ENCODE measurements at regions not wholly inside any gene's neighbourhood (a gene's known extent, or its start where the extent isn't known, plus 50 kb on each side); places are given as distances from the start of the nearest gene placed in this dataset.

DNA sequence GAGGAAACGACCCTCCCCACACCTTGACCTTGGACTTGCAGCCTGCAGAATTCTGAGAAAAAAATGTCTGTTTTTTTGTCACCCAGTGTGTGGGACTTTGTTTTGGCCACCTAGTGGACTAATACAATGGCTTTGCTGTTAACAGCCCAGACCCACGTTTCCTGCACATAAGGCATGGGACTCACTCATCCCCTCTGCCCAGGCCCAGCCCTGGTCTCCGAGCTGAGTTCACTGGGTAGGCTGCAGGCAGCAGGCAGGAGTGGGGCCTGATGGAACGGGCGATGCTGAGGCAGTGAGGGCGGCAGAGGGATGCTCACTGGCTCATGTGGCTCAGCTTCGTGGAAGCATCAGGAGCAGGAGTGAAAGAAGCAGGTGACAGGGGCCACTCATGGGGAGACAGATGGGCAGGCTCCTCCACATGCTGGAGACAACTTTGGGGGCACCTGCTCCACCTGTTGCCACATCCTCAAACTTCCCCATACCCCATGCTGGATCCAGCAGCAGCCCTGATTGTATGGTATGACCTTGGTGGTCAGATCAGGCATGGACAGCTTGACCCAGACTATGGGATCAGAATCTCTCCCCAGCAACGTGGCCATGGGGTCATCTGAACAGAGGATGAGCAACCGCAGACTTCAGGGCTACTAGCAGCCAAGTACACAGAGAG, 65.8 kb upstream of the ANTXRL start:
- H3K4me1 ChIP-seq (ENCODE audit: control insufficient read depth, low read depth, low read length), result no peaks in the 10 kb centered on the region
- DNase-seq, result peak; percentile 44

DNA sequence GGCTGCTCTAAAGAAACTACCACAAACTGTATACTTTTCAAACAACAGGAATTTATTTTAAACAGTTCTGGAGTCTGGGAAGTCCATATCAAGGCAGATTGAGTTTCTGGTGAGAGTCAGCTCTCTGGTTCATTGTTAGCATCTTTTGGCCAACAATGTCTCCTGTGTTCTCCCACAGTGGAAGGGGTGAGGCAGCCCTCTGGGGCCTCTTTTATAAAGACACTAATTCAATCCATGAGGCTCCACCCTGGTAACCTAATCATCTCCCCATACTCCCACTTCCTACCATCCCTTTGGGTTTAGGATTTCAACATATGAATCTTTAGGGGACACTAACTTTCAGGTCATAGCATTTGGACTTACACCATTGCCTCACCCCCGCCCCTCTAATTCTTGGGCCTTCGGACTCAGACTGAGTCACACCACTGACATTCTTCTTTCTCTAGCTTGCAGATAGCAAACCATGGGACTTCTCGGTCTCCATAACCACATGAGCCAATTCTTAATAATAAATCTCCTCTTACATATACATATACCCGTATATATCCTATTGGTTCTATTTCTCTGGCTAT, 64.3 kb upstream of the ANTXRL start:
- no peak overlapping the region for H3K27ac ChIP-seq (ENCODE audit: low read depth, low read length)
- no peaks in the 10 kb centered on the region for H3K27me3 ChIP-seq (ENCODE audit: insufficient read depth, low read length, poor library complexity)
- no peaks in the 10 kb centered on the region for H3K4me1 ChIP-seq (ENCODE audit: control insufficient read depth, low read depth, low read length)
- H2AK5ac ChIP-seq (ENCODE audit: low read length), result no peak overlapping the region
- H3K36me3 ChIP-seq (ENCODE audit: control insufficient read depth, insufficient read depth, low read length), result no peaks in the 10 kb centered on the region
- no peak overlapping the region for H3K4me3 ChIP-seq (ENCODE audit: low read length)
- H3K23ac ChIP-seq (ENCODE audit: low read length), result no peak overlapping the region
- H3K56ac ChIP-seq (ENCODE audit: low read length), result no peak overlapping the region
- WGBS (ENCODE audit: extremely low coverage, insufficient coverage, low lambda C conversion rate), result no CpG with 5 or more reads among the region's 4 CpGs
- H3K4ac ChIP-seq (ENCODE audit: low read depth, low read length), result no peak overlapping the region
- no peak overlapping the region for H3K9ac ChIP-seq (ENCODE audit: low read length)
- H4K5ac ChIP-seq (ENCODE audit: low read length), result no peak overlapping the region
- no peak overlapping the region for H3K18ac ChIP-seq (ENCODE audit: low read length)
- H2BK5ac ChIP-seq (ENCODE audit: low read length), result no peak overlapping the region
- no peaks in the 10 kb centered on the region for H3K79me1 ChIP-seq (ENCODE audit: low read length)
- no peak for DNase-seq
- H2BK120ac ChIP-seq (ENCODE audit: low read depth, low read length), result no peak overlapping the region
- H3K79me2 ChIP-seq (ENCODE audit: control insufficient read depth, insufficient read depth, low read length), result no peaks in the 10 kb centered on the region
- no peak overlapping the region for H2BK15ac ChIP-seq (replicated peaks; ENCODE audit: low read depth)
- H3K4me2 ChIP-seq (ENCODE audit: low read length), result no peak overlapping the region
- no peak overlapping the region for H4K8ac ChIP-seq (ENCODE audit: low read depth, low read length)

More for the DNA sequence above, 65.8 kb upstream of the ANTXRL start:
- no CpG with 5 or more reads among the region's 9 CpGs for WGBS (ENCODE audit: extremely low coverage, insufficient coverage, low lambda C conversion rate)
- no peak overlapping the region for H2AK5ac ChIP-seq (ENCODE audit: low read length)
- no peak overlapping the region for H3K27ac ChIP-seq (ENCODE audit: low read depth, low read length)
- H4K5ac ChIP-seq (ENCODE audit: low read length), result no peak overlapping the region
- no peak overlapping the region for H2BK5ac ChIP-seq (ENCODE audit: low read length)
- H3K23ac ChIP-seq (ENCODE audit: low read length), result no peak overlapping the region
- H3K27me3 ChIP-seq (ENCODE audit: insufficient read depth, low read length, poor library complexity), result no peaks in the 10 kb centered on the region
- no peak overlapping the region for H3K4ac ChIP-seq (ENCODE audit: low read depth, low read length)
- H4K8ac ChIP-seq (ENCODE audit: low read depth, low read length), result no peak overlapping the region
- H3K4me2 ChIP-seq (ENCODE audit: low read length), result no peak overlapping the region
- H3K79me2 ChIP-seq (ENCODE audit: control insufficient read depth, insufficient read depth, low read length), result no peaks in the 10 kb centered on the region
- no peak overlapping the region for H2BK15ac ChIP-seq (replicated peaks; ENCODE audit: low read depth)
- no peak overlapping the region for H3K18ac ChIP-seq (ENCODE audit: low read length)
- no peak overlapping the region for H3K9ac ChIP-seq (ENCODE audit: low read length)
- H3K79me1 ChIP-seq (ENCODE audit: low read length), result no peaks in the 10 kb centered on the region
- H3K36me3 ChIP-seq (ENCODE audit: control insufficient read depth, insufficient read depth, low read length), result no peaks in the 10 kb centered on the region
- no peak overlapping the region for H2BK120ac ChIP-seq (ENCODE audit: low read depth, low read length)
- no peak overlapping the region for H3K4me3 ChIP-seq (ENCODE audit: low read length)
- H3K56ac ChIP-seq (ENCODE audit: low read length), result no peak overlapping the region

DNA sequence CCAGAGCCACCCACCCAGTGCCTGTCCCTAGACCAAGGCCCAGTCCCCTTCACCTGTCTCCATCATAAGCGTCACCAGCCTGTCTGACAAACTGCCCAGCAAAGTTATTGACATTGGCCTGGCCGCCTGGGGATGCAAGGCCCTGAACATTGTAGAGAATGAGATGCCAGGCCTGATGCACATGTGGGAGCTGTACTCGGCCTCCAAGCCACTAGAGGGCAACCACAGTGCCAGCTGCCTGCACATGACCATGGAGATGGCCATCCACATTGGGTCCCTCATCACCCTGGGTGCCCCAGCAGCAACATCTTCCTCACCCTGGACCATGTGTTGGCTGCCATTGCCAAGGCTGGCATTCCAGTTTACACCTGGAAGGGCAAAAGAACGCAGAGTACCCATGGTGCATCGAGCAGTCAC, 63.7 kb upstream of the ANTXRL start:
- no peaks in the 10 kb centered on the region for H3K79me2 ChIP-seq (ENCODE audit: control insufficient read depth, insufficient read depth, low read length)
- no peak overlapping the region for H3K23ac ChIP-seq (ENCODE audit: low read length)
- DNase-seq, result no peak
- no peak overlapping the region for H3K18ac ChIP-seq (ENCODE audit: low read length)
- no peak overlapping the region for H2BK15ac ChIP-seq (replicated peaks; ENCODE audit: low read depth)
- no peak overlapping the region for H3K4ac ChIP-seq (ENCODE audit: low read depth, low read length)
- H4K8ac ChIP-seq (ENCODE audit: low read depth, low read length), result no peak overlapping the region
- no peaks in the 10 kb centered on the region for H3K36me3 ChIP-seq (ENCODE audit: control insufficient read depth, insufficient read depth, low read length)
- H3K4me2 ChIP-seq (ENCODE audit: low read length), result no peak overlapping the region
- no peak overlapping the region for H2BK5ac ChIP-seq (ENCODE audit: low read length)
- no peaks in the 10 kb centered on the region for H3K4me1 ChIP-seq (ENCODE audit: control insufficient read depth, low read depth, low read length)
- H3K9ac ChIP-seq (ENCODE audit: low read length), result no peak overlapping the region
- H3K27me3 ChIP-seq (ENCODE audit: insufficient read depth, low read length, poor library complexity), result no peaks in the 10 kb centered on the region
- H3K27ac ChIP-seq (ENCODE audit: low read depth, low read length), result no peak overlapping the region
- no peak overlapping the region for H3K56ac ChIP-seq (ENCODE audit: low read length)
- no CpG with 5 or more reads among the region's 5 CpGs for WGBS (ENCODE audit: extremely low coverage, insufficient coverage, low lambda C conversion rate)
- no peak overlapping the region for H2AK5ac ChIP-seq (ENCODE audit: low read length)
- H2BK120ac ChIP-seq (ENCODE audit: low read depth, low read length), result no peak overlapping the region
- H3K4me3 ChIP-seq (ENCODE audit: low read length), result no peak overlapping the region
- no peaks in the 10 kb centered on the region for H3K79me1 ChIP-seq (ENCODE audit: low read length)
- peak overlapping the region; percentile 27 for H4K5ac ChIP-seq (ENCODE audit: low read length)

DNA sequence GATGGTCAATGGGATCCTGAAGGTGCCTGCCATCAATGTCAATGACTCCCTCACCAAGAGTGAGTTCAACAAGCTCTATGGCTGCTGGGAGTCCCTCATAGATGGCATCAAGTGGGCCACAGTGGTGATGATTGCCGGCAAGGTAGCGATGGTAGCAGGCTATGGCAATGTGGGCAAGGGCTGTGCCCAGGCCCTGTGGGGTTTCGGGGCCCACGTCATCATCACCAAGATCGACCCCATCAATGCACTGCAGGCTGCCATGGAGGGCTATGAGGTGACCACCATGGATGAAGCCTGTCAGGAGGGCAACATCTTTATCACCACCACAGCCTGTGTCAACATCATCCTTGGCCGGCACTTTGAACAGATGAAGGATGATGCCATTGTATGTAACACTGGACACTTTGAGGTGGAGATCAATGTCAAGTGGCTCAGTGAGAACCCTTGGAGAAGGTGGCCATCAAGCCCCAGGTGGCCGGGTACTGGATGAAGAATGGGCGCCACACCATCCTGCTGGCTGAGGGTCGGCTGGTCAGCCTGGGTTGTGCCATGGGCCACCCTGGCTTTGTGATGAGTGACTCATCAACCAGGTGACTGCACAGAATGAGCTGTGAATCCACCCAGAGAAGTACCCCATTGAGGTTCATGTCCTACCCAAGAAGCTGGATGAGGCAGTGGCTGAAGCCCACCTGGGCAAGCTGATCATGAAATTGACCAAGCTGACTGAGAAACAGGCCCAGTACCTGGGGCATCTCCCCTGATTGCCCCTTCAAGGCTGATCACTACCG, 63.0 kb upstream of the ANTXRL start:
- Histone ChIP-seq H4K5ac (ENCODE audit: low read length) (no peak overlapping the region), H3K27me3 (ENCODE audit: insufficient read depth, low read length, poor library complexity) (no peaks in the 10 kb centered on the region), H3K4me3 (ENCODE audit: low read length) (no peak overlapping the region), H3K79me2 (ENCODE audit: control insufficient read depth, insufficient read depth, low read length) (no peaks in the 10 kb centered on the region), H3K23ac (ENCODE audit: low read length) (no peak overlapping the region), H3K4me2 (ENCODE audit: low read length) (no peak overlapping the region), H3K4ac (ENCODE audit: low read depth, low read length) (no peak overlapping the region), H2BK15ac (replicated peaks; ENCODE audit: low read depth) (no peak overlapping the region), H3K36me3 (ENCODE audit: control insufficient read depth, insufficient read depth, low read length) (no peaks in the 10 kb centered on the region), H3K4me1 (ENCODE audit: control insufficient read depth, low read depth, low read length) (no peaks in the 10 kb centered on the region), H2BK120ac (ENCODE audit: low read depth, low read length) (no peak overlapping the region), H2BK5ac (ENCODE audit: low read length) (no peak overlapping the region), H3K18ac (ENCODE audit: low read length) (no peak overlapping the region), H3K79me1 (ENCODE audit: low read length) (no peaks in the 10 kb centered on the region), H2AK5ac (ENCODE audit: low read length) (no peak overlapping the region), H4K8ac (ENCODE audit: low read depth, low read length) (no peak overlapping the region), H3K9ac (ENCODE audit: low read length) (no peak overlapping the region), H3K27ac (ENCODE audit: low read depth, low read length) (no peak overlapping the region), H3K56ac (ENCODE audit: low read length) (no peak overlapping the region)
- no peak for DNase-seq
- WGBS (ENCODE audit: extremely low coverage, insufficient coverage, low lambda C conversion rate), result no CpG with 5 or more reads among the region's 10 CpGs

DNA sequence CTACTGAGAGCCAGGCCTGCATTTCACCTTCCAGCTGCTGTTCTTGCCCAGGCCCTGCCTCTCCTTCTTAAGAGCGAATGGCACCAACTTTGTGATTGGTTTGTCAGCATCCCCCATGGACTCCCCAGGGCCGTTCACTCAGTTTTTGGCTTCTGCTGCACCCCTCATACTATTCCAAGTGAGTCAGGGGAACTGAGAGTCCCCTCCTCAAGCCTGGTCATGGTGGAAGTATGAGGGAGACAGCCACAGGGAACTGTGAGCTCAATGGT, 62.4 kb upstream of the ANTXRL start:
- WGBS (ENCODE audit: extremely low coverage, insufficient coverage, low lambda C conversion rate), result no CpG with 5 or more reads among the region's 2 CpGs
- Histone ChIP-seq H3K9ac (ENCODE audit: low read length) (no peak overlapping the region), H3K79me2 (ENCODE audit: control insufficient read depth, insufficient read depth, low read length) (no peaks in the 10 kb centered on the region), H3K4ac (ENCODE audit: low read depth, low read length) (no peak overlapping the region), H3K4me2 (ENCODE audit: low read length) (no peak overlapping the region), H2BK15ac (replicated peaks; ENCODE audit: low read depth) (no peak overlapping the region), H4K5ac (ENCODE audit: low read length) (no peak overlapping the region), H3K27ac (ENCODE audit: low read depth, low read length) (no peak overlapping the region), H4K8ac (ENCODE audit: low read depth, low read length) (no peak overlapping the region), H3K27me3 (ENCODE audit: insufficient read depth, low read length, poor library complexity) (no peaks in the 10 kb centered on the region), H3K23ac (ENCODE audit: low read length) (no peak overlapping the region), H3K4me3 (ENCODE audit: low read length) (no peak overlapping the region), H2AK5ac (ENCODE audit: low read length) (no peak overlapping the region), H2BK120ac (ENCODE audit: low read depth, low read length) (no peak overlapping the region), H3K79me1 (ENCODE audit: low read length) (no peaks in the 10 kb centered on the region), H3K4me1 (ENCODE audit: control insufficient read depth, low read depth, low read length) (no peaks in the 10 kb centered on the region), H3K18ac (ENCODE audit: low read length) (no peak overlapping the region), H3K56ac (ENCODE audit: low read length) (no peak overlapping the region), H3K36me3 (ENCODE audit: control insufficient read depth, insufficient read depth, low read length) (no peaks in the 10 kb centered on the region), H2BK5ac (ENCODE audit: low read length) (no peak overlapping the region)
- no peak for DNase-seq
